ENCODE measurements at regions not wholly inside any gene's neighbourhood (a gene's known extent, or its start where the extent isn't known, plus 50 kb on each side); places are given as distances from the start of the nearest gene placed in this dataset.
"Not testable (repeated sequence)": the region's sequence is repeated elsewhere in the genome, so short reads cannot be mapped to it uniquely, and the experiment has no call there.

DNA sequence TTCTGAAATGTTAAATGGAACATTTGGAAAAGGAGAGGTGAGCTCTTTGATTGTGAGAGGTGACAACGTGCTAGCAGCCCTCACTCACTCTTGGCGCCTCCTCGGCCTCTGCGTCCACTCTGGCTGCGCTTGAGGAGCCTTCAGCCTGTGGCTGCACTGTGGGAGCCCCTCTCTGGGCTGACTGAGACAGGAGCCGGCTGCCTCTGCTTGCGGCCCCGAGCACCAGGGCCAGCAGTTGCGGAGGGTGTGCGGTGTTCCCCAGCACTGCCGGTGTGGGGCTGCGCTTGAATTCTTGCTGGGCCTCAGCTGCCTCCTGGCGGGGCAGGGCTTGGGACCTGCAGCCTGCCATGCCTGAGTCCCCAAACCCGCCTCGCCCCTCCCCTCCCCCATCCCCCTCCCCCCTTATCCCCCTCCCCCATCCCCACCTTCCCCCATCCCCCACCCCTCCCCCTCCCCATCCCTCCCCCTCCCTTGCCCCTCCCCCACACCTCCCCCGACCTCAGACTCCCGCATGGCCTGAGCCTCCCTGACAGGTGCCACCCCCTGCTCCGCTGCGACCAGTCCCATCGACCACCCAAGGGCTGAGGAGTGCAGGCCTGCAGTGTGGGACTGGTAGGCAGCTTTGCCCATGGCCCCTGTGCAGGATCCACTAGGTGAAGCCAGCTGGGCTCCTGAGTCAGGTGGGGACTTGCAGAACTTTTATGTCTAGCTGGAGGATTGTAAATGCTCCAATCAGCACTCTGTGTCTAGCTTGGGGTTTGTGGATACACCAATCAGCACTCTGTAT is 411.0 kb downstream of the OLFM4 start:
- H3K27me3 ChIP-seq = no peaks in the 10 kb centered on the region
- intact Hi-C loops (cut with DNase I; ENCODE audit: low total_unique reads) = no loop called here
- TF ChIP-seq, protein P1, sequence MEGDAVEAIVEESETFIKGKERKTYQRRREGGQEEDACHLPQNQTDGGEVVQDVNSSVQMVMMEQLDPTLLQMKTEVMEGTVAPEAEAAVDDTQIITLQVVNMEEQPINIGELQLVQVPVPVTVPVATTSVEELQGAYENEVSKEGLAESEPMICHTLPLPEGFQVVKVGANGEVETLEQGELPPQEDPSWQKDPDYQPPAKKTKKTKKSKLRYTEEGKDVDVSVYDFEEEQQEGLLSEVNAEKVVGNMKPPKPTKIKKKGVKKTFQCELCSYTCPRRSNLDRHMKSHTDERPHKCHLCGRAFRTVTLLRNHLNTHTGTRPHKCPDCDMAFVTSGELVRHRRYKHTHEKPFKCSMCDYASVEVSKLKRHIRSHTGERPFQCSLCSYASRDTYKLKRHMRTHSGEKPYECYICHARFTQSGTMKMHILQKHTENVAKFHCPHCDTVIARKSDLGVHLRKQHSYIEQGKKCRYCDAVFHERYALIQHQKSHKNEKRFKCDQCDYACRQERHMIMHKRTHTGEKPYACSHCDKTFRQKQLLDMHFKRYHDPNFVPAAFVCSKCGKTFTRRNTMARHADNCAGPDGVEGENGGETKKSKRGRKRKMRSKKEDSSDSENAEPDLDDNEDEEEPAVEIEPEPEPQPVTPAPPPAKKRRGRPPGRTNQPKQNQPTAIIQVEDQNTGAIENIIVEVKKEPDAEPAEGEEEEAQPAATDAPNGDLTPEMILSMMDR (IDR thresholded peaks at IDR 0.05) = no peak
- TF ChIP-seq POLR2A (IDR thresholded peaks at IDR 0.05) = no peak
- H3K36me3 ChIP-seq = no peaks in the 10 kb centered on the region
- H3K9me3 ChIP-seq = no peaks in the 10 kb centered on the region
- no peaks in the 10 kb centered on the region for H3K4me1 ChIP-seq
- H3K4me3 ChIP-seq = no peak overlapping the region
- DNase-seq = no peak
- H3K27ac ChIP-seq = no peak overlapping the region

DNA sequence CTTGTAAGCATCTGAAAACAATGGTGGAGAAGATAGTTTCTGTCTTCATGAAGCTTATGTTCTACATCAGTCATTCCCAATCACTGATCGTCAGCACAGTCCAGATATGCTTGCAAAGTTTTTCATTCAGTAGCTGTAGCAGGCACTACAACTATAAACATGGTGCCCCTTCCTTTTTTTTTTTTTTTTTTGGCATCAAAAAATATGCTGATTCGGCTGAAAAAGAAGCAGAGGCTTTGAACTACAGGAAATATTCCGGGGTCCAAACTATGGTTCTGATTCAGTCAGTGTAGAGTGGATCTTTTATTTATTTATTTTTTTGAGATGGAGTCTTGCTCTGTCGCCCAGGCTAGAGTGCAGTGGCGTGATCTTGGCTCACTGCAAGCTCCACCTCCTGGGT is 414.4 kb downstream of the OLFM4 start:
- intact Hi-C loops (cut with DNase I; ENCODE audit: low total_unique reads) = no loop called here
- no peak overlapping the region for H3K4me3 ChIP-seq
- no peak for TF ChIP-seq POLR2A (IDR thresholded peaks at IDR 0.05)
- TF ChIP-seq, protein P1 (IDR thresholded peaks at IDR 0.05) = no peak
- H3K9me3 ChIP-seq = no peaks in the 10 kb centered on the region
- H3K4me1 ChIP-seq = no peaks in the 10 kb centered on the region
- no peaks in the 10 kb centered on the region for H3K27me3 ChIP-seq
- DNase-seq = no peak
- no peaks in the 10 kb centered on the region for H3K36me3 ChIP-seq
- no peak overlapping the region for H3K27ac ChIP-seq

DNA sequence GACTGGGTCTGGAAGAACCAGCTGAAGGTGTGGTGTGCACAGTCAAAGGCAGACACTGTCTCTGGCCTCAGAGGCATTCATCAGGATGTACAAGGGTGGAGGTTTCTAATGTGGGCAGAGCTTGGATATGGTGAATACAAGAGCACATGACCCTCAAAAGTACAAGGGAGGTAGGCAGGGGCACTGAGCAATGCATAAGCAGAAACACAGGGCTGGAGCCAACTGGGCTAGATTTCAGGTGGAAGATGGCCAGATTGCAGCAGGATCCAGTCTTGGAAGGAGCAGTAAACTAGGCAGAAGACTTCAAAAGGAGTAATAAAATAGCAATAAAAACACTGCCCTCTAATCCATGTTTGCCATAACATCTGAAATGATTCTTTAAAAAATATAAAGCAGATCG is 417.1 kb downstream of the OLFM4 start:
- H3K4me1 ChIP-seq = no peaks in the 10 kb centered on the region
- H3K27me3 ChIP-seq = no peaks in the 10 kb centered on the region
- no peaks in the 10 kb centered on the region for H3K36me3 ChIP-seq
- no peak overlapping the region for H3K4me3 ChIP-seq
- no peak overlapping the region for H3K27ac ChIP-seq
- no peak for TF ChIP-seq POLR2A (IDR thresholded peaks at IDR 0.05)
- TF ChIP-seq, protein P1 (IDR thresholded peaks at IDR 0.05) = no peak
- DNase-seq = no peak
- intact Hi-C loops (cut with DNase I; ENCODE audit: low total_unique reads) = no loop called here
- no peaks in the 10 kb centered on the region for H3K9me3 ChIP-seq

GRCh38 chr13:53447456-53447855 is 418.8 kb downstream of the OLFM4 start:
- H3K27me3 ChIP-seq = no peaks in the 10 kb centered on the region
- H3K9me3 ChIP-seq = no peaks in the 10 kb centered on the region
- no peak for DNase-seq
- no peak overlapping the region for H3K27ac ChIP-seq
- no peaks in the 10 kb centered on the region for H3K4me1 ChIP-seq
- no peaks in the 10 kb centered on the region for H3K36me3 ChIP-seq
- intact Hi-C loops (cut with DNase I; ENCODE audit: low total_unique reads) = no loop called here
- TF ChIP-seq, protein P1 (IDR thresholded peaks at IDR 0.05) = no peak
- no peak for TF ChIP-seq POLR2A (IDR thresholded peaks at IDR 0.05)
- no peak overlapping the region for H3K4me3 ChIP-seq

GRCh38 chr13:53447863-53448262 is 419.2 kb downstream of the OLFM4 start:
- intact Hi-C loops (cut with DNase I; ENCODE audit: low total_unique reads) = no loop called here
- H3K27ac ChIP-seq = no peak overlapping the region
- TF ChIP-seq, protein P1 (IDR thresholded peaks at IDR 0.05) = no peak
- TF ChIP-seq POLR2A (IDR thresholded peaks at IDR 0.05) = no peak
- H3K9me3 ChIP-seq = no peaks in the 10 kb centered on the region
- no peaks in the 10 kb centered on the region for H3K27me3 ChIP-seq
- H3K36me3 ChIP-seq = no peaks in the 10 kb centered on the region
- no peak overlapping the region for H3K4me3 ChIP-seq
- no peak for DNase-seq
- H3K4me1 ChIP-seq = no peaks in the 10 kb centered on the region

- H3K36me3 ChIP-seq; H3K9me3 ChIP-seq; H3K27ac ChIP-seq; intact Hi-C loops (cut with DNase I; ENCODE audit: low total_unique reads); H3K4me1 ChIP-seq; DNase-seq; H3K4me3 ChIP-seq; H3K27me3 ChIP-seq: not testable (repeated sequence)
Measured at GRCh38 chr13:53452263-53452808, 423.7 kb downstream of the OLFM4 start.

Data from uterus (tissue), 3 donors.